Spleen (tissue), 7 donors: ENCODE measurements at regions not wholly inside any gene's neighbourhood (a gene's known extent, or its start where the extent isn't known, plus 50 kb on each side); places are given as distances from the start of the nearest gene placed in this dataset.

Source experiments
- CTCF ChIP-seq, 11 experiments: fragments of 200-600 bp in 7 of 11; fragments of 450-650 bp in 4 of 11; sonication (generic) in 4 of 11; IDR thresholded peaks in 8 of 11; conservative IDR thresholded peaks in 3 of 11; 1 replicate in 7 of 11; 2 replicates in 4 of 11; pipeline versions ENCODE4 v1.4.0 to v1.8.0; 2016 to 2021; ENCODE audit warnings: antibody characterized with exemption in 11 of 11, inconsistent platforms in 4 of 11, mild to moderate bottlenecking in 1 of 11
- POLR2AphosphoS5 ChIP-seq, 3 donors: sonication (generic); formaldehyde crosslinking; IDR thresholded peaks; one replicate each; pipeline ENCODE4 v1.5.1; 2017; ENCODE audit warnings: antibody characterized with exemption in 3 of 3
- donor health status: DM: no; HTN: no; CAD: no; lungs with moderate emphysema.
- donor health status: DM: no; HTN: no; CAD: no.
- donor health status: DM: no; HTN: no; CAD: no.

- TF ChIP-seq POLR2AphosphoS5 (IDR thresholded peaks at IDR 0.05) (no peak), CTCF (IDR thresholded peaks at IDR 0.05 in 8 of 11, conservative IDR thresholded peaks at IDR 0.05 in 3 of 11) (no peak)
These were observed 296.7 kb downstream of the DSEL start for GRCh38 chr18:67219821-67220220.
